PFSK-1 (cell line): ENCODE measurements at regions not wholly inside any gene's neighbourhood (a gene's known extent, or its start where the extent isn't known, plus 50 kb on each side); places are given as distances from the start of the nearest gene placed in this dataset.

Experiments used
- FOXP2 ChIP-seq: optimal IDR thresholded peaks from 2 replicates; pipeline ENCODE3; 2011; ENCODE audit warnings: borderline replicate concordance, control low read depth, inconsistent platforms; ENCODE audit not compliant: insufficient read depth; ENCODE audit errors: extremely low read length, extremely low read depth
- POLR2AphosphoS5 ChIP-seq: IDR thresholded peaks from 2 replicates; pipeline ENCODE4 v1.6.1; 2012; ENCODE audit warnings: low read depth, mild to moderate bottlenecking, control low read depth, low read length, moderate library complexity
- REST ChIP-seq, 2 experiments: IDR thresholded peaks; 2 replicates each; pipeline versions ENCODE4 v1.6.1 to v1.8.0; 2011 to 2012; ENCODE audit warnings: low read depth in 2 of 2, low read length in 2 of 2, control low read depth in 1 of 2, inconsistent platforms in 1 of 2, mild to moderate bottlenecking in 1 of 2, moderate library complexity in 1 of 2; ENCODE audit not compliant: insufficient read depth in 1 of 2
- SIN3A ChIP-seq: IDR thresholded peaks from 2 replicates; pipeline ENCODE4 v1.6.1; 2012; ENCODE audit warnings: mild to moderate bottlenecking, low read length, moderate library complexity, borderline replicate concordance; ENCODE audit not compliant: insufficient read depth
- TAF1 ChIP-seq: IDR thresholded peaks from 2 replicates; pipeline ENCODE4 v1.6.1; 2012; ENCODE audit warnings: low read length, control low read depth, borderline replicate concordance; ENCODE audit not compliant: insufficient read depth

DNA sequence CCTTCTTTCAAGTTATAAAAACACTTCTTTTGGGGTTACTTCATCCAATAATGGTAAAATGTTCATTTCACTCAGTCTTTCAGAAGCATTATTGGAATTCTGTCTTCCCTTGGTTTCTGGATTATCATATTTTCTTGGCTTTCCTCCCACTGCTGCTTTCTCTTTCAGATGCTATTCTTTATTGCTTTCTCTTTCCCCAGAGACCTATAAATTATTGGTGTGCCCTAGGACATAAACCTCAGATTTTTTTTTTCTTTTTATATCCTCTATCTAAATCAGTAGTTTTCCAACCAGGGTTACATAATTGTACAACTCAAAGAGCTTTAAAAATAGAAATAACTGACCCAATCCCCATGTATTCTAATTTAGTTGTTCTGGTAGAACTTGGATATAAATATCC, 1005.5 kb downstream of the ARAP2 start:
- TF ChIP-seq REST (IDR thresholded peaks at IDR 0.05; ENCODE audit: insufficient read depth in 1 of 2, low read depth in 2 of 2, low read length in 2 of 2) (no peak), TAF1 (no peak), POLR2AphosphoS5 (no peak), FOXP2 (no peak), SIN3A (no peak)

GRCh38 chr4:35246493-35246892, 997.8 kb downstream of the ARAP2 start:
- TF ChIP-seq TAF1 (no peak), FOXP2 (no peak), SIN3A (no peak), POLR2AphosphoS5 (no peak), REST (IDR thresholded peaks at IDR 0.05; ENCODE audit: insufficient read depth in 1 of 2, low read depth in 2 of 2, low read length in 2 of 2) (no peak)

DNA sequence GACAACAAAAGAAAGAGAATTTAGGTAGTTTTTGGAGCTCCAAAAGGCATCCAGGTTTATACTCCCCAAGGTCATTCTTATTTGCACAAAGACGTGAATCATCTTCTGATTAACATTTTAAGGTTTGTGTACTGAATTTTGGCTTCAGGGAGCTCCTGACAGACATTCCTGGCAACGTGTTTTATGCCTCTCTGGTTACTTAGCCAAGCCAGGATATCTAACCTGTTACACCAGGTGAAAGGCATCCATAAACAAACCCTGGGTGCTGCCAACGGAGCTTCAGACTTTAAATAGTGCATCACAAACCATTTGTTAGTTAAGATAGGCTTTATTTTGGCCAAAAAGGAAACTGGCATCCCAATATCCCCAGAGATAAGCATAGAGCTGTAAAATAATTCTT, 997.3 kb downstream of the ARAP2 start:
- TF ChIP-seq POLR2AphosphoS5 (no peak), TAF1 (no peak), SIN3A (no peak), REST (IDR thresholded peaks at IDR 0.05; ENCODE audit: insufficient read depth in 1 of 2, low read depth in 2 of 2, low read length in 2 of 2) (no peak), FOXP2 (no peak)

DNA sequence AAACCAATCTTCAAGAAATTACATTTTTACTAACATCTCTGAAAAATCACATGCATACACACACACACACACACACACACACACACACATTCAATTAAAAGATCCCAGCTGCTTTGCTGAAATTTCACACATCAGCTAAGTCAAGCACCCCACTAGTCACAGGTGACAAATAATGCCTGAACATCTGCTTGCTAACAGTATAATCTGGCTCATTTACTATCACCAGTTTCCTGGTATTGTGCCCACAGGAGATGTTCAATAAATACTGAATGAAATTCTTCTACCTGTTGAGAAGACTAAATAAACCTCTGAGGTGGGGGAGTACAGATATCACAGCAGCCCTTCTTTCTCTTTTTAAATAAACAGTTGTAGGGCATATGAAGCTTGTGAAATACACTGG, 994.0 kb downstream of the ARAP2 start:
- TF ChIP-seq REST (IDR thresholded peaks at IDR 0.05; ENCODE audit: insufficient read depth in 1 of 2, low read depth in 2 of 2, low read length in 2 of 2) (no peak), SIN3A (no peak), TAF1 (no peak), FOXP2 (no peak), POLR2AphosphoS5 (no peak)

DNA sequence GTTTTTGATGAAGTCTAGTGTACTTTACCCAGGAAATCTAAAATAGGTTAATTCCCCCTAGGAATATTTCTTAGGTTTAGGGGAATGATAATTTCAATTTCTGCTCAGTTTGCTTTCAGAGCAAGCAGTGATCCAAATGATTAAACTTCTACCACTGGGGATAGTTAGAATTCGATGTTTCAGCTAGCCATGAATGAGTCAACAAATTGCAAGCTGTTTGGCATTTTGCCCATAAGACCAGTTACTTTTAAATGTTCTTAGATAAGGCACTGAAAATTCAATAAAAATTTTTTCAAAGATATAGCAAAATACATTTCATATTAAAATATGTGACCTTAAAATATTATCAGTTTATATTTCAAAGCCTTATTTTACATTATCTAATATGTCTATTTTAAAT, 993.6 kb downstream of the ARAP2 start:
- no peak for TF ChIP-seq POLR2AphosphoS5
- TF ChIP-seq REST (IDR thresholded peaks at IDR 0.05; ENCODE audit: insufficient read depth in 1 of 2, low read depth in 2 of 2, low read length in 2 of 2), result no peak
- TF ChIP-seq FOXP2, result no peak
- no peak for TF ChIP-seq SIN3A
- TF ChIP-seq TAF1, result no peak
